HS-5 (cell line): ENCODE measurements at regions not wholly inside any gene's neighbourhood (a gene's known extent, or its start where the extent isn't known, plus 50 kb on each side); places are given as distances from the start of the nearest gene placed in this dataset.
"Not testable (repeated sequence)": the region's sequence is repeated elsewhere in the genome, so short reads cannot be mapped to it uniquely, and the experiment has no call there.

Source experiments
- DNase-seq: peaks from one replicate; pipeline ENCODE4 v3.0.0-alpha.2; 2012; ENCODE audit warnings: low read depth

- DNase-seq = no peak
Observed at GRCh38 chr12:24668563-24668962, 280.3 kb downstream of the BCAT1 start.

- no peak for DNase-seq
Observed at GRCh38 chr12:24664161-24664880, 284.6 kb downstream of the BCAT1 start.

- DNase-seq = peak; percentile 32
Observed at GRCh38 chr12:24661657-24662096, 287.2 kb downstream of the BCAT1 start.

- no peak for DNase-seq
Observed at GRCh38 chr12:24659016-24659415, 289.9 kb downstream of the BCAT1 start.

- DNase-seq = not testable (repeated sequence)
Observed at GRCh38 chr12:24654344-24654743, 294.6 kb downstream of the BCAT1 start.

GRCh38 chr12:24649634-24650033, 299.3 kb downstream of the BCAT1 start:
- DNase-seq = no peak

- DNase-seq = no peak
Observed at GRCh38 chr12:24649209-24649608, 299.7 kb downstream of the BCAT1 start.

- no peak for DNase-seq
Observed at GRCh38 chr12:24645254-24645653, 303.6 kb downstream of the BCAT1 start.

GRCh38 chr12:24643120-24644119, 305.5 kb downstream of the BCAT1 start:
- DNase-seq = no peak

- no peak for DNase-seq
Observed at GRCh38 chr12:24639641-24640040, 309.3 kb downstream of the BCAT1 start.

- DNase-seq = no peak
Observed at GRCh38 chr12:24632466-24632865, 316.4 kb downstream of the BCAT1 start.

GRCh38 chr12:24631676-24632426, 317.1 kb downstream of the BCAT1 start:
- DNase-seq = no peak

GRCh38 chr12:24630856-24631255, 318.0 kb downstream of the BCAT1 start:
- no peak for DNase-seq

- DNase-seq = no peak
Observed at GRCh38 chr12:24630446-24630845, 318.5 kb downstream of the BCAT1 start.

- no peak for DNase-seq
Observed at GRCh38 chr12:24625103-24625502, 323.8 kb downstream of the BCAT1 start.

GRCh38 chr12:24619954-24620353, 328.9 kb downstream of the BCAT1 start:
- DNase-seq = not testable (repeated sequence)

GRCh38 chr12:24617471-24617870, 331.4 kb downstream of the BCAT1 start:
- no peak for DNase-seq

GRCh38 chr12:24615967-24616411, 332.9 kb downstream of the BCAT1 start:
- no peak for DNase-seq

GRCh38 chr12:24608637-24609285, 340.1 kb downstream of the BCAT1 start:
- no peak for DNase-seq

- no peak for DNase-seq
Observed at GRCh38 chr12:24608108-24608507, 340.8 kb downstream of the BCAT1 start.

GRCh38 chr12:24605916-24606315, 343.0 kb downstream of the BCAT1 start:
- no peak for DNase-seq

GRCh38 chr12:24605466-24605865, 343.4 kb downstream of the BCAT1 start:
- DNase-seq = no peak
